ENCODE measurements at regions not wholly inside any gene's neighbourhood (a gene's known extent, or its start where the extent isn't known, plus 50 kb on each side); places are given as distances from the start of the nearest gene placed in this dataset.

DNA sequence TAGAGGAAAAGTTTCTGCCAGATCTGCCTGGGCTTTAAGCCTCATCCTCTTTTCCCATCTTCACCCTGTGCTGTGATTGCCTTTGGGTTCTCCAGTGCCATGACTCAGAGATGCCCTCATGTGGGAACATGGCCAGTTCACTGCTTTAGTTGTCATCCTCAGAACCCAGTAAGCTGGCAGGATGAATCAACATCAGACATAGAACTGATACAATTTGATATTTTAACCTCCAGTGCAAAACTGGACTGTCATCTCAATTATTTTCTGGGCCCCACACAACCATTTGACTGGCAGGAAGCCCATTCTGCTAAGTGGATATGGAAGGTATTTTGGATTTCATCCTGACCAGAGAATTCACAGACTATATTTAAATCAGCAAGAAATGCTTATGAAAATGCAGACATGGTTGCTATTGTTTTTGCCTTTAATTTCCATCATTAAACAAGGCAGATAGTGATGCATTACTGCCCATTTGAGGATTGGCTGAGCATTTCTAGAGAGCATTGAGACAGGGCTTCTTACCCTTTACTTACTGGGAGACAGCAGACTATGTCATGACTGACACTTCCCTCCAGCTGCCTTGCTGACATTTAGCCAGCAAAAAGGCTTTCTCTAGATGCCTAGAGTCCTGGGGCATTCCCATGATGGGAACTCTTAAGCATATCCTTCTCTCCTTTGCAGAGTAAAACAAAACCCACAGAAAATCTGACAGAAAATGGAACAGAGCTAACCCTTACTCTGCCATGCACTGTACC is 327.1 kb upstream of the MTNR1B start:
- no peak overlapping the region for H3K9ac ChIP-seq (ENCODE audit: extremely low read depth, insufficient read length, low read length)
- Mint-ChIP-seq H3K27ac (no peak overlapping the region), H3K4me3 (no peak overlapping the region), H3K27me3 (ENCODE audit: low read depth) (no peaks in the 10 kb centered on the region), H3K9me3 (no peaks in the 10 kb centered on the region), H3K36me3 (ENCODE audit: insufficient read depth in 1 of 3, low read depth in 3 of 3) (no peaks in the 10 kb centered on the region), H3K4me1 (no peaks in the 10 kb centered on the region)
- H3K9me3 ChIP-seq (ENCODE audit: control insufficient read depth, low read depth, low read length): no peaks in the 10 kb centered on the region
- H2BK5ac ChIP-seq (ENCODE audit: insufficient read length, low read length): no peak overlapping the region
- no peak overlapping the region for H2AK5ac ChIP-seq (ENCODE audit: insufficient read length, low read length)
- no peaks in the 10 kb centered on the region for H3K4me1 ChIP-seq (ENCODE audit: insufficient read depth, low read length)
- no peak for DNase-seq
- H2BK12ac ChIP-seq (ENCODE audit: insufficient read length, low read depth, low read length): no peak overlapping the region
- H3K23ac ChIP-seq (ENCODE audit: insufficient read length, low read depth, low read length): no peak overlapping the region
- H3K14ac ChIP-seq (ENCODE audit: insufficient read depth, low read length): no peak overlapping the region
- no peak overlapping the region for H2AFZ ChIP-seq (ENCODE audit: low read length)
- H3K27ac ChIP-seq (ENCODE audit: insufficient read length, low read depth, low read length): no peak overlapping the region
- H3K4ac ChIP-seq (ENCODE audit: low read depth, low read length): no peak overlapping the region
- TF ChIP-seq, protein P1, sequence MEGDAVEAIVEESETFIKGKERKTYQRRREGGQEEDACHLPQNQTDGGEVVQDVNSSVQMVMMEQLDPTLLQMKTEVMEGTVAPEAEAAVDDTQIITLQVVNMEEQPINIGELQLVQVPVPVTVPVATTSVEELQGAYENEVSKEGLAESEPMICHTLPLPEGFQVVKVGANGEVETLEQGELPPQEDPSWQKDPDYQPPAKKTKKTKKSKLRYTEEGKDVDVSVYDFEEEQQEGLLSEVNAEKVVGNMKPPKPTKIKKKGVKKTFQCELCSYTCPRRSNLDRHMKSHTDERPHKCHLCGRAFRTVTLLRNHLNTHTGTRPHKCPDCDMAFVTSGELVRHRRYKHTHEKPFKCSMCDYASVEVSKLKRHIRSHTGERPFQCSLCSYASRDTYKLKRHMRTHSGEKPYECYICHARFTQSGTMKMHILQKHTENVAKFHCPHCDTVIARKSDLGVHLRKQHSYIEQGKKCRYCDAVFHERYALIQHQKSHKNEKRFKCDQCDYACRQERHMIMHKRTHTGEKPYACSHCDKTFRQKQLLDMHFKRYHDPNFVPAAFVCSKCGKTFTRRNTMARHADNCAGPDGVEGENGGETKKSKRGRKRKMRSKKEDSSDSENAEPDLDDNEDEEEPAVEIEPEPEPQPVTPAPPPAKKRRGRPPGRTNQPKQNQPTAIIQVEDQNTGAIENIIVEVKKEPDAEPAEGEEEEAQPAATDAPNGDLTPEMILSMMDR (conservative IDR thresholded peaks at IDR 0.05): no peak
- no peaks in the 10 kb centered on the region for H3K23me2 ChIP-seq (ENCODE audit: insufficient read length, low read depth, low read length, poor library complexity, severe bottlenecking)
- H3T11ph ChIP-seq (ENCODE audit: low read length): no peak overlapping the region
- no peaks in the 10 kb centered on the region for H3K79me2 ChIP-seq (ENCODE audit: insufficient read depth, low read length)
- H3K4me2 ChIP-seq (ENCODE audit: insufficient read depth, insufficient read length, low read length): no peak overlapping the region
- no peaks in the 10 kb centered on the region; the same call in 1 of the 2 replicates for H3K27me3 ChIP-seq (ENCODE audit: insufficient read depth, low read length)
- H4K91ac ChIP-seq (ENCODE audit: insufficient read length, low read depth, low read length): no peak overlapping the region
- no peak overlapping the region for H4K5ac ChIP-seq (ENCODE audit: insufficient read length, low read depth, low read length)
- no peak overlapping the region for H4K8ac ChIP-seq (replicated peaks; ENCODE audit: insufficient read length, low read depth, low read length)
- no peak overlapping the region for H3K18ac ChIP-seq (ENCODE audit: insufficient read length, low read depth, low read length)
- no peak overlapping the region for H3K56ac ChIP-seq (ENCODE audit: insufficient read length, low read depth, low read length)
- H2BK15ac ChIP-seq (ENCODE audit: low read depth, low read length): no peak overlapping the region
- H3K79me1 ChIP-seq (ENCODE audit: insufficient read depth, low read depth, low read length, poor library complexity, severe bottlenecking): no peaks in the 10 kb centered on the region
- no peak overlapping the region for H2BK120ac ChIP-seq (ENCODE audit: low read depth, low read length, poor library complexity, severe bottlenecking)
- H4K20me1 ChIP-seq (ENCODE audit: control insufficient read depth, insufficient read depth, insufficient read length): no peaks in the 10 kb centered on the region
- no peak overlapping the region for H2BK20ac ChIP-seq (ENCODE audit: low read depth, low read length, poor library complexity, severe bottlenecking)
